ENCODE measurements at regions not wholly inside any gene's neighbourhood (a gene's known extent, or its start where the extent isn't known, plus 50 kb on each side); places are given as distances from the start of the nearest gene placed in this dataset.

- TF ChIP-seq, protein P1, sequence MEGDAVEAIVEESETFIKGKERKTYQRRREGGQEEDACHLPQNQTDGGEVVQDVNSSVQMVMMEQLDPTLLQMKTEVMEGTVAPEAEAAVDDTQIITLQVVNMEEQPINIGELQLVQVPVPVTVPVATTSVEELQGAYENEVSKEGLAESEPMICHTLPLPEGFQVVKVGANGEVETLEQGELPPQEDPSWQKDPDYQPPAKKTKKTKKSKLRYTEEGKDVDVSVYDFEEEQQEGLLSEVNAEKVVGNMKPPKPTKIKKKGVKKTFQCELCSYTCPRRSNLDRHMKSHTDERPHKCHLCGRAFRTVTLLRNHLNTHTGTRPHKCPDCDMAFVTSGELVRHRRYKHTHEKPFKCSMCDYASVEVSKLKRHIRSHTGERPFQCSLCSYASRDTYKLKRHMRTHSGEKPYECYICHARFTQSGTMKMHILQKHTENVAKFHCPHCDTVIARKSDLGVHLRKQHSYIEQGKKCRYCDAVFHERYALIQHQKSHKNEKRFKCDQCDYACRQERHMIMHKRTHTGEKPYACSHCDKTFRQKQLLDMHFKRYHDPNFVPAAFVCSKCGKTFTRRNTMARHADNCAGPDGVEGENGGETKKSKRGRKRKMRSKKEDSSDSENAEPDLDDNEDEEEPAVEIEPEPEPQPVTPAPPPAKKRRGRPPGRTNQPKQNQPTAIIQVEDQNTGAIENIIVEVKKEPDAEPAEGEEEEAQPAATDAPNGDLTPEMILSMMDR (IDR thresholded peaks at IDR 0.05): no peak
- no peak for TF ChIP-seq EP300 (IDR thresholded peaks at IDR 0.05)
Observed at GRCh38 chr10:8187171-8187666, 132.7 kb downstream of the GATA3 start.
